ENCODE measurements at regions not wholly inside any gene's neighbourhood (a gene's known extent, or its start where the extent isn't known, plus 50 kb on each side); places are given as distances from the start of the nearest gene placed in this dataset.
A peak's percentile ranks its signal among the peaks of the same experiment; 100 is the strongest.

- DNase-seq: no peak
These were observed 72.3 kb downstream of the FAM76B start for GRCh38 chr11:95717314-95717713.

- DNase-seq: no peak
These were observed 73.3 kb downstream of the FAM76B start for GRCh38 chr11:95716266-95716665.

- DNase-seq: peak; percentile 92
These were observed 73.8 kb downstream of the FAM76B start for GRCh38 chr11:95715777-95716241.

GRCh38 chr11:95714843-95715776, 74.5 kb downstream of the FAM76B start:
- DNase-seq: no peak

GRCh38 chr11:95713428-95713827, 76.2 kb downstream of the FAM76B start:
- no peak for DNase-seq

GRCh38 chr11:95711945-95712221, 77.7 kb downstream of the FAM76B start:
- DNase-seq: no peak

- no peak for DNase-seq
These were observed 78.2 kb downstream of the FAM76B start for GRCh38 chr11:95711162-95711944.

GRCh38 chr11:95708681-95709080, 80.9 kb downstream of the FAM76B start:
- no peak for DNase-seq

GRCh38 chr11:95706974-95707387, 82.6 kb downstream of the FAM76B start:
- DNase-seq: no peak

GRCh38 chr11:95705485-95706124, 84.0 kb downstream of the FAM76B start:
- peak; percentile 95 for DNase-seq

- no peak for DNase-seq
These were observed 84.7 kb downstream of the FAM76B start for GRCh38 chr11:95704865-95705264.

- no peak for DNase-seq
These were observed 86.5 kb downstream of the FAM76B start for GRCh38 chr11:95703049-95703448.

GRCh38 chr11:95702526-95702925, 87.1 kb downstream of the FAM76B start:
- no peak for DNase-seq

GRCh38 chr11:95700471-95700817, 89.1 kb downstream of the FAM76B start:
- no peak for DNase-seq

GRCh38 chr11:95699631-95700470, 89.7 kb downstream of the FAM76B start:
- DNase-seq: no peak

GRCh38 chr11:95698676-95699557, 90.7 kb downstream of the FAM76B start:
- DNase-seq: peak; percentile 65

GRCh38 chr11:95697614-95698408, 91.8 kb downstream of the FAM76B start:
- no peak for DNase-seq

GRCh38 chr11:95695181-95695580, 94.4 kb downstream of the FAM76B start:
- no peak for DNase-seq

- DNase-seq: no peak
These were observed 96.3 kb downstream of the FAM76B start for GRCh38 chr11:95693298-95693697.

- no peak for DNase-seq
These were observed 96.9 kb downstream of the FAM76B start for GRCh38 chr11:95692526-95693260.
